HepG2 (cell line): ENCODE measurements at regions not wholly inside any gene's neighbourhood (a gene's known extent, or its start where the extent isn't known, plus 50 kb on each side); places are given as distances from the start of the nearest gene placed in this dataset.

Source experiments
- ATAC-seq: fragments of 200-7000 bp; cut with Tn5 transposase; 3 replicates; pipeline ENCODE4 v1.9.1; 2020; ENCODE audit warnings: mild to moderate bottlenecking, moderate library complexity
- BruUV-seq: library from RNA; stranded (reverse); fragments of 400-500 nt; replicated peaks from 2 replicates; lab custom pipeline; 2021; lab: Mats Ljungman, UMichigan
- CTCF ChIA-PET: fragments of 300-600 bp; formaldehyde crosslinking; extraction: SDS; loops from one replicate; lab custom pipeline; 2021; ENCODE audit warnings: low total read pairs, inconsistent platforms, low intra/inter-chr PET ratio; lab: Yijun Ruan, JAX
- POLR2A ChIA-PET: fragments of 350-600 bp; sonication (Branson Sonifier 250); formaldehyde crosslinking; loops from one replicate; lab custom pipeline; 2020; ENCODE audit warnings: antibody characterized with exemption, inconsistent platforms; lab: Yijun Ruan, JAX
- DNase-seq: peaks from one replicate; pipeline ENCODE4 v3.0.0-alpha.2; 2015; ENCODE audit warnings: low spot score
- FAIRE-seq: peaks from 3 replicates; lab custom pipeline; 2011; peaks lifted over from hg19 to GRCh38; lab: Jason Lieb, UNC
- H2AFZ ChIP-seq: one replicate; pipeline ENCODE4 v1.6.1; 2011; ENCODE audit warnings: low read length, inconsistent platforms
- H3K27ac ChIP-seq: fragments of 300-600 bp; 3 replicates; pipeline ENCODE4 v1.8.0; 2011; ENCODE audit warnings: mixed run types, mild to moderate bottlenecking, mixed read lengths, low read length, inconsistent platforms; ENCODE audit not compliant: insufficient read depth; ENCODE audit errors: extremely low read length
- H3K27me3 ChIP-seq, 2 experiments: fragments of 200-600 bp in 1 of 2; 2 replicates in 1 of 2; 3 replicates in 1 of 2; pipeline versions ENCODE4 v1.6.0 to v1.8.0; 2011; ENCODE audit warnings: low read length in 2 of 2, mild to moderate bottlenecking in 2 of 2, moderate library complexity in 2 of 2, inconsistent platforms in 1 of 2; ENCODE audit not compliant: insufficient read depth in 2 of 2, control insufficient read depth in 1 of 2
- H3K36me3 ChIP-seq, 2 experiments: fragments of 200-600 bp in 1 of 2; replicated peaks in 1 of 2; 2 replicates in 1 of 2; 3 replicates in 1 of 2; pipeline versions ENCODE4 v1.5.1 to v1.8.0; 2011; ENCODE audit warnings: low read length in 2 of 2, inconsistent platforms in 1 of 2; ENCODE audit not compliant: insufficient read depth in 2 of 2, control insufficient read depth in 1 of 2
- H3K4me1 ChIP-seq: 2 replicates; pipeline ENCODE4 v1.5.1; 2012; ENCODE audit warnings: low read length, inconsistent platforms; ENCODE audit not compliant: insufficient read depth
- H3K4me2 ChIP-seq: 2 replicates; pipeline ENCODE4 v1.6.0; 2011; ENCODE audit warnings: low read depth, low read length, inconsistent platforms
- H3K4me3 ChIP-seq, 3 experiments: fragments of 200-600 bp in 1 of 3; sonication (generic), shearing (Covaris generic) in 1 of 3; replicated peaks in 1 of 3; 2 replicates each; pipeline ENCODE4 v1.5.1; 2011 to 2016; ENCODE audit warnings: low read length in 3 of 3, inconsistent platforms in 2 of 3, low read depth in 2 of 3, mild to moderate bottlenecking in 2 of 3, control low read depth in 1 of 3, mixed read lengths in 1 of 3; ENCODE audit not compliant: insufficient read depth in 1 of 3
- H3K79me2 ChIP-seq: one replicate; pipeline ENCODE4 v1.6.1; 2011; ENCODE audit warnings: low read length, inconsistent platforms; ENCODE audit not compliant: insufficient read depth
- H3K9ac ChIP-seq: 2 replicates; pipeline ENCODE4 v1.6.0; 2011; ENCODE audit warnings: mild to moderate bottlenecking, low read depth, low read length, inconsistent platforms; ENCODE audit not compliant: insufficient read depth
- H3K9me3 ChIP-seq: 2 replicates; pipeline ENCODE4 v1.5.1; 2012; ENCODE audit warnings: mild to moderate bottlenecking, low read length
- H4K20me1 ChIP-seq: 2 replicates; pipeline ENCODE4 v1.6.0; 2011; ENCODE audit warnings: inconsistent platforms, mild to moderate bottlenecking, low read length, moderate library complexity; ENCODE audit not compliant: insufficient read depth
- HNF4A ChIP-seq: sonication (generic); formaldehyde crosslinking; IDR thresholded peaks from 2 replicates; pipeline ENCODE4 v1.4.0; 2020; ENCODE audit warnings: missing genetic modification reagents
- ZFP41 ChIP-seq: sonication (generic); formaldehyde crosslinking; IDR thresholded peaks from 2 replicates; pipeline ENCODE4 v1.4.0; 2020; ENCODE audit warnings: mild to moderate bottlenecking, missing genetic modification reagents, borderline replicate concordance
- ZNF329 ChIP-seq: sonication (generic); formaldehyde crosslinking; IDR thresholded peaks from 2 replicates; pipeline ENCODE4 v1.9.0; 2021; ENCODE audit warnings: low read depth, mild to moderate bottlenecking, missing genetic modification reagents
- ZNF563 ChIP-seq: sonication (generic); formaldehyde crosslinking; IDR thresholded peaks from 2 replicates; pipeline ENCODE4 v1.8.0; 2022; ENCODE audit warnings: mild to moderate bottlenecking, moderate library complexity, missing genetic modification reagents
- ZNF776 ChIP-seq: sonication (generic); formaldehyde crosslinking; IDR thresholded peaks from 2 replicates; pipeline ENCODE4 v1.4.0; 2020; ENCODE audit warnings: mild to moderate bottlenecking, missing genetic modification reagents
- WGBS: methylation state at CpG from one replicate; pipeline ENCODE4 v1.1.6; 2017; ENCODE audit warnings: low lambda C conversion rate; 5-methylcytosine and 5-hydroxymethylcytosine counted together
- in situ Hi-C: cut with HindIII; loops from 2 replicates; pipeline ENCODE4 v1.10.0; 2017; ENCODE audit warnings: low pct_unique_long_range_greater_than_20kb; ENCODE audit not compliant: extremely low pct_ligation_motif_present
- intact Hi-C: fragments of 100-400 bp; cut with micrococcal nuclease; formaldehyde crosslinking; loops from one replicate; pipeline ENCODE4 v1.10.0; 2022; ENCODE audit not compliant: unreplicated experiment
- TF ChIP-seq, protein P1 (sequence below): sonication (generic); formaldehyde crosslinking; IDR thresholded peaks from 2 replicates; pipeline ENCODE4 v1.4.0; 2020; ENCODE audit warnings: missing genetic modification reagents
- TF ChIP-seq, protein P2 (sequence below): sonication (generic); formaldehyde crosslinking; IDR thresholded peaks from 2 replicates; pipeline ENCODE4 v1.5.0; 2020; ENCODE audit warnings: missing genetic modification reagents, mild to moderate bottlenecking, borderline replicate concordance

GRCh38 chr1:88504601-88505000, 179.5 kb upstream of the PKN2 start:
- ChIA-PET CTCF (no interaction called here), POLR2A (no interaction called here)
- no peaks in the 10 kb centered on the region for H3K36me3 ChIP-seq
- H3K4me2 ChIP-seq = no peak overlapping the region
- intact Hi-C loops = no loop called here
- no TSS peak for BruUV-seq
- 5% methylated on average over 1 of the region's 1 CpG for WGBS
- H3K4me1 ChIP-seq = no peaks in the 10 kb centered on the region
- H2AFZ ChIP-seq = no peak overlapping the region
- no peaks in the 10 kb centered on the region for H4K20me1 ChIP-seq
- no peaks in the 10 kb centered on the region for H3K27me3 ChIP-seq
- DNase-seq = no peak
- no peak for ATAC-seq
- H3K79me2 ChIP-seq = no peaks in the 10 kb centered on the region
- no peaks in the 10 kb centered on the region for H3K9me3 ChIP-seq
- no peak overlapping the region for H3K27ac ChIP-seq
- H3K4me3 ChIP-seq = no peak overlapping the region
- FAIRE-seq = no peak
- in situ Hi-C loops = no loop called here
- no peak overlapping the region for H3K9ac ChIP-seq
- TF ChIP-seq ZFP41 (CRISPR knock-in tag) (no peak), ZNF563 (CRISPR knock-in tag) (no peak), ZNF776 (no peak), HNF4A (CRISPR knock-in tag) (no peak), ZNF329 (CRISPR knock-in tag) (no peak)
- TF ChIP-seq, protein P1, sequence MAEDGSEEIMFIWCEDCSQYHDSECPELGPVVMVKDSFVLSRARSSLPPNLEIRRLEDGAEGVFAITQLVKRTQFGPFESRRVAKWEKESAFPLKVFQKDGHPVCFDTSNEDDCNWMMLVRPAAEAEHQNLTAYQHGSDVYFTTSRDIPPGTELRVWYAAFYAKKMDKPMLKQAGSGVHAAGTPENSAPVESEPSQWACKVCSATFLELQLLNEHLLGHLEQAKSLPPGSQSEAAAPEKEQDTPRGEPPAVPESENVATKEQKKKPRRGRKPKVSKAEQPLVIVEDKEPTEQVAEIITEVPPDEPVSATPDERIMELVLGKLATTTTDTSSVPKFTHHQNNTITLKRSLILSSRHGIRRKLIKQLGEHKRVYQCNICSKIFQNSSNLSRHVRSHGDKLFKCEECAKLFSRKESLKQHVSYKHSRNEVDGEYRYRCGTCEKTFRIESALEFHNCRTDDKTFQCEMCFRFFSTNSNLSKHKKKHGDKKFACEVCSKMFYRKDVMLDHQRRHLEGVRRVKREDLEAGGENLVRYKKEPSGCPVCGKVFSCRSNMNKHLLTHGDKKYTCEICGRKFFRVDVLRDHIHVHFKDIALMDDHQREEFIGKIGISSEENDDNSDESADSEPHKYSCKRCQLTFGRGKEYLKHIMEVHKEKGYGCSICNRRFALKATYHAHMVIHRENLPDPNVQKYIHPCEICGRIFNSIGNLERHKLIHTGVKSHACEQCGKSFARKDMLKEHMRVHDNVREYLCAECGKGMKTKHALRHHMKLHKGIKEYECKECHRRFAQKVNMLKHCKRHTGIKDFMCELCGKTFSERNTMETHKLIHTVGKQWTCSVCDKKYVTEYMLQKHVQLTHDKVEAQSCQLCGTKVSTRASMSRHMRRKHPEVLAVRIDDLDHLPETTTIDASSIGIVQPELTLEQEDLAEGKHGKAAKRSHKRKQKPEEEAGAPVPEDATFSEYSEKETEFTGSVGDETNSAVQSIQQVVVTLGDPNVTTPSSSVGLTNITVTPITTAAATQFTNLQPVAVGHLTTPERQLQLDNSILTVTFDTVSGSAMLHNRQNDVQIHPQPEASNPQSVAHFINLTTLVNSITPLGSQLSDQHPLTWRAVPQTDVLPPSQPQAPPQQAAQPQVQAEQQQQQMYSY = no peak
- TF ChIP-seq, protein P2, sequence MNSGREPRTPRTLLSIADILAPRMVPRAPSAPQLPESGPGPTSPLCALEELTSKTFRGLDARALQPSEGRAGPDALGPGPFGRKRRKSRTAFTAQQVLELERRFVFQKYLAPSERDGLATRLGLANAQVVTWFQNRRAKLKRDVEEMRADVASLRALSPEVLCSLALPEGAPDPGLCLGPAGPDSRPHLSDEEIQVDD (CRISPR knock-in tag) = no peak
